Common myeloid progenitor, CD34-positive (primary cell): ENCODE measurements at regions not wholly inside any gene's neighbourhood (a gene's known extent, or its start where the extent isn't known, plus 50 kb on each side); places are given as distances from the start of the nearest gene placed in this dataset.
"Not testable (repeated sequence)": the region's sequence is repeated elsewhere in the genome, so short reads cannot be mapped to it uniquely, and the experiment has no call there.

Experiments used
- CTCF ChIA-PET: fragments of 350-600 bp; sonication (Branson Sonifier 250); formaldehyde crosslinking; loops from one replicate; lab custom pipeline; 2021; ENCODE audit warnings: antibody characterized with exemption; lab: Charles Lee
- POLR2A ChIA-PET: fragments of 350-600 bp; sonication (Branson Sonifier 250); formaldehyde crosslinking; loops from one replicate; lab custom pipeline; 2021; ENCODE audit warnings: antibody characterized with exemption; lab: Charles Lee
- DNase-seq, 3 donors: peaks; one replicate each; pipeline versions ENCODE4 v3.0.0 to v3.0.0-alpha.2; 2013
- H3K27ac ChIP-seq, 2 experiments: 1 replicate in 1 of 2; 2 replicates in 1 of 2; pipeline ENCODE4 v1.7.0; 2013; ENCODE audit warnings: inconsistent platforms in 2 of 2, low read length in 2 of 2, mild to moderate bottlenecking in 2 of 2, low read depth in 1 of 2, moderate library complexity in 1 of 2; ENCODE audit not compliant: severe bottlenecking in 2 of 2, insufficient read depth in 1 of 2, poor library complexity in 1 of 2
- H3K27me3 ChIP-seq, 5 experiments: replicated peaks in 2 of 5; 1 replicate in 3 of 5; 2 replicates in 2 of 5; pipeline versions ENCODE4 v1.6.1 to v1.7.0; 2013; ENCODE audit warnings: low read length in 4 of 5, mild to moderate bottlenecking in 2 of 5, moderate library complexity in 2 of 5, inconsistent platforms in 1 of 5; ENCODE audit not compliant: insufficient read depth in 5 of 5, control insufficient read depth in 4 of 5
- H3K36me3 ChIP-seq, 4 experiments: 1 replicate in 2 of 4; 2 replicates in 2 of 4; pipeline versions ENCODE4 v1.6.1 to v1.7.0; 2013; ENCODE audit warnings: low read length in 3 of 4, control low read depth in 1 of 4, mild to moderate bottlenecking in 1 of 4; ENCODE audit not compliant: control insufficient read depth in 4 of 4, insufficient read depth in 4 of 4
- H3K4me1 ChIP-seq, 4 experiments: 1 replicate in 3 of 4; 2 replicates in 1 of 4; pipeline versions ENCODE4 v1.6.1 to v1.7.1; 2013; ENCODE audit warnings: low read length in 3 of 4, mild to moderate bottlenecking in 3 of 4, control low read depth in 1 of 4, inconsistent platforms in 1 of 4, moderate library complexity in 1 of 4; ENCODE audit not compliant: control insufficient read depth in 4 of 4, insufficient read depth in 4 of 4; ENCODE audit errors: control extremely low read depth in 1 of 4
- H3K4me3 ChIP-seq, 7 experiments: 1 replicate in 4 of 7; 2 replicates in 3 of 7; pipeline versions ENCODE4 v1.5.1 to v1.7.0; 2013; ENCODE audit warnings: mild to moderate bottlenecking in 7 of 7, low read length in 6 of 7, moderate library complexity in 6 of 7, inconsistent platforms in 2 of 7, low read depth in 2 of 7, control low read depth in 1 of 7; ENCODE audit not compliant: insufficient read depth in 4 of 7, control insufficient read depth in 1 of 7; ENCODE audit errors: extremely low read depth in 1 of 7
- H3K9me3 ChIP-seq, 5 experiments: 1 replicate in 4 of 5; 2 replicates in 1 of 5; pipeline versions ENCODE4 v1.6.1 to v1.7.1; 2013; ENCODE audit warnings: low read length in 4 of 5, mild to moderate bottlenecking in 2 of 5, inconsistent platforms in 1 of 5, low read depth in 1 of 5, moderate library complexity in 1 of 5; ENCODE audit not compliant: control insufficient read depth in 4 of 5, insufficient read depth in 2 of 5; ENCODE audit errors: control extremely low read depth in 1 of 5
- WGBS: methylation state at CpG from one replicate; pipeline ENCODE4 v1.1.5; 2013; ENCODE audit not compliant: insufficient coverage; 5-methylcytosine and 5-hydroxymethylcytosine counted together

- ChIA-PET POLR2A (no interaction called here), CTCF (no interaction called here)
- Histone ChIP-seq H3K4me3 (no peak overlapping the region), H3K9me3 (peaks cover 0 to 9% (median 6%) of the 10 kb centered on the region in 5 experiments), H3K4me1 (no peaks in the 10 kb centered on the region), H3K36me3 (no peaks in the 10 kb centered on the region), H3K27me3 (peaks cover 0 to 8% (median 0%) of the 10 kb centered on the region in 5 experiments), H3K27ac (no peak overlapping the region)
- DNase-seq = no peak
- 56% methylated on average over 5 of the region's 7 CpGs for WGBS
Measured at GRCh38 chr22:49394116-49394785, 433.4 kb downstream of the BRD1 start.

GRCh38 chr22:49393526-49393925 is 434.1 kb downstream of the BRD1 start:
- no peak for DNase-seq
- H3K4me1 ChIP-seq = no peaks in the 10 kb centered on the region
- ChIA-PET POLR2A (no interaction called here), CTCF (no interaction called here)
- no peak overlapping the region for H3K4me3 ChIP-seq
- 97% methylated on average over 7 of the region's 7 CpGs for WGBS
- H3K27me3 ChIP-seq = peaks cover 0 to 10% (median 0%) of the 10 kb centered on the region in 5 experiments
- no peaks in the 10 kb centered on the region for H3K36me3 ChIP-seq
- H3K27ac ChIP-seq = no peak overlapping the region
- H3K9me3 ChIP-seq = peaks cover 0 to 9% (median 6%) of the 10 kb centered on the region in 5 experiments

- 83% methylated on average over 12 of the region's 12 CpGs for WGBS
- ChIA-PET CTCF (no interaction called here), POLR2A (no interaction called here)
- no peaks in the 10 kb centered on the region for H3K36me3 ChIP-seq
- no peaks in the 10 kb centered on the region for H3K4me1 ChIP-seq
- no peak overlapping the region for H3K27ac ChIP-seq
- H3K9me3 ChIP-seq = peaks cover 0 to 9% (median 6%) of the 10 kb centered on the region in 5 experiments
- H3K4me3 ChIP-seq = no peak overlapping the region
- H3K27me3 ChIP-seq = peaks cover 0 to 10% (median 0%) of the 10 kb centered on the region in 5 experiments
- no peak for DNase-seq
Measured at GRCh38 chr22:49392841-49393510, 434.7 kb downstream of the BRD1 start.

- Histone ChIP-seq H3K4me1 (no peaks in the 10 kb centered on the region), H3K4me3 (no peak overlapping the region), H3K27ac (no peak overlapping the region), H3K27me3 (peaks cover 0 to 10% (median 0%) of the 10 kb centered on the region in 5 experiments), H3K9me3 (peaks cover 0 to 9% (median 6%) of the 10 kb centered on the region in 5 experiments), H3K36me3 (no peaks in the 10 kb centered on the region)
- 95% methylated on average over 5 of the region's 6 CpGs for WGBS
- DNase-seq = no peak
- POLR2A ChIA-PET = no interaction called here
- CTCF ChIA-PET = no interaction called here
Measured at GRCh38 chr22:49392247-49392646, 435.4 kb downstream of the BRD1 start.

DNA sequence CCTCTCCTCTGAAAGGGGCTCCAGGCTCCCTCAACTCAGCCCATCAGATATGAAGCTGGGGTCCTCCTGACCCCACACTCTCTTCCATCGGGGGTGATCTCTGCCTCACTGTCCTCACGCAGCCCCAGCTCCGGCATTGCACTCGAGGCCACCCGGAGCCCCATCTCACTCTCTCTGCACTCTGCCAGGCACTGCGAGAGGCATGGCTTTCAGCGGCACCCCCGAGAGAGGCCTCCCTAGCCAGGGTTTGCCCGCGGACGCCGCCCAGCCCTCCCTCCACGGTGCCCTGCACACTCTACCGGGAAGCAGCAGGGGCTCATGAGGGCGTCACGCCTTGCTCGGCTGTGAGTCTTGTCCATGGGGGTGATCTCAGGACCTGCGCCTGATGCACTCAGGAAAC is 436.2 kb downstream of the BRD1 start:
- 86% methylated on average over 18 of the region's 18 CpGs for WGBS
- peaks cover 0 to 9% (median 6%) of the 10 kb centered on the region in 5 experiments for H3K9me3 ChIP-seq
- no peak overlapping the region for H3K27ac ChIP-seq
- H3K27me3 ChIP-seq = peaks cover 0 to 10% (median 0%) of the 10 kb centered on the region in 5 experiments
- CTCF ChIA-PET = no interaction called here
- no peaks in the 10 kb centered on the region for H3K4me1 ChIP-seq
- no peak overlapping the region for H3K4me3 ChIP-seq
- POLR2A ChIA-PET = no interaction called here
- DNase-seq = no peak
- H3K36me3 ChIP-seq = no peaks in the 10 kb centered on the region

DNA sequence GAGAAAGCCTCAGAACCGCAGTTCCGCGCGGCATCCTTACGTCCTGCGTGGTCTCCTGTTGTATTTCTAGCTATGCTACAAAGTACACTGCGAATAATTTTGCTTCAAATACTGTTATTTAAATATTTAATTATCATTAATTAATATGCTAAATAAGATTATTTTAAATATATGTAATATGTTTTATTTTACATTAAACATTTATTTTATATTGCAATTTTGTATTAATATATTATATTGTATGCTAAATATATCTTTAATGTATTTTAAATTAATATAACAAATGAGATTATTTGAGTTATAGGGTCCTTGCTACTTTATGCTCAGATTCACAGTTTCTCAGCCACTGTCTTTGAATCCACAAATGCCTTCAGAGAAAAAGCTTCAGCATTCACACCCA is 436.7 kb downstream of the BRD1 start:
- ChIA-PET POLR2A (no interaction called here), CTCF (no interaction called here)
- WGBS = 93% methylated on average over 3 of the region's 7 CpGs
- H3K9me3 ChIP-seq = peaks cover 0 to 9% (median 6%) of the 10 kb centered on the region in 5 experiments
- H3K4me1 ChIP-seq = no peaks in the 10 kb centered on the region
- no peaks in the 10 kb centered on the region for H3K36me3 ChIP-seq
- no peak overlapping the region for H3K4me3 ChIP-seq
- no peak for DNase-seq
- H3K27ac ChIP-seq = no peak overlapping the region
- peaks cover 0 to 10% (median 0%) of the 10 kb centered on the region in 5 experiments for H3K27me3 ChIP-seq

DNA sequence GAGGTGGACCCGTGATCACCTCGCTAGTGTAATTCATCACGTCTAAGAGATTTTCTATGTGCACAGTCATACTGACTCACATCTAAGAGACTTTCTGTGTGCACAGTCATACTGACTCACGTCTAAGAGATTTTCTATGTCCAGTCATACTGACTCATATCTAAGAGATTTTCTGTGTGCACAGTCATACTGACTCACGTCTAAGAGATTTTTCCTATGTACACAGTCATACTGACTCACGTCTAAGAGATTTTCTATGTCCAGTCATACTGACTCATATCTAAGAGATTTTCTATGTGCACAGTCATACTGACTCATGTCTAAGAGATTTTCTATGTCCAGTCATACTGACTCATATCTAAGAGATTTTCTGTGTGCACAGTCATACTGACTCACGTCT is 443.8 kb downstream of the BRD1 start:
- H3K36me3 ChIP-seq, H3K9me3 ChIP-seq, POLR2A ChIA-PET, H3K4me3 ChIP-seq, CTCF ChIA-PET, H3K4me1 ChIP-seq, H3K27ac ChIP-seq: not testable (repeated sequence)
- peak in 2 of 3 donors; percentile 15 to 40 for DNase-seq
- H3K27me3 ChIP-seq = peaks cover 0 to 33% (median 6%) of the 10 kb centered on the region in 5 experiments
- 80% methylated on average over 3 of the region's 7 CpGs for WGBS
